ENCODE measurements at regions not wholly inside any gene's neighbourhood (a gene's known extent, or its start where the extent isn't known, plus 50 kb on each side); places are given as distances from the start of the nearest gene placed in this dataset.

- DNase-seq (ENCODE audit: low read depth) = no peak
- no peak overlapping the region for H3K4me3 ChIP-seq (ENCODE audit: low read depth, low read length)
- TF ChIP-seq CTCF (IDR thresholded peaks at IDR 0.05; ENCODE audit: insufficient read depth, low read depth, low read length, missing control alignments) = no peak
Measured at GRCh38 chr10:117927871-117928270, 118.9 kb downstream of the RAB11FIP2 start.

- TF ChIP-seq CTCF (IDR thresholded peaks at IDR 0.05; ENCODE audit: insufficient read depth, low read depth, low read length, missing control alignments) = no peak
- no peak overlapping the region for H3K4me3 ChIP-seq (ENCODE audit: low read depth, low read length)
- DNase-seq (ENCODE audit: low read depth) = no peak
Measured at GRCh38 chr10:117928281-117928680, 118.5 kb downstream of the RAB11FIP2 start.

- DNase-seq (ENCODE audit: low read depth) = no peak
- H3K4me3 ChIP-seq (ENCODE audit: low read depth, low read length) = no peak overlapping the region
- TF ChIP-seq CTCF (IDR thresholded peaks at IDR 0.05; ENCODE audit: insufficient read depth, low read depth, low read length, missing control alignments) = no peak
Measured at GRCh38 chr10:117928741-117929140, 118.0 kb downstream of the RAB11FIP2 start.

GRCh38 chr10:117929327-117930067, 117.2 kb downstream of the RAB11FIP2 start:
- DNase-seq (ENCODE audit: low read depth) = no peak
- TF ChIP-seq CTCF (IDR thresholded peaks at IDR 0.05; ENCODE audit: insufficient read depth, low read depth, low read length, missing control alignments) = no peak
- H3K4me3 ChIP-seq (ENCODE audit: low read depth, low read length) = no peak overlapping the region

GRCh38 chr10:117931078-117931477, 115.7 kb downstream of the RAB11FIP2 start:
- TF ChIP-seq CTCF (IDR thresholded peaks at IDR 0.05; ENCODE audit: insufficient read depth, low read depth, low read length, missing control alignments) = no peak
- H3K4me3 ChIP-seq (ENCODE audit: low read depth, low read length) = no peak overlapping the region
- no peak for DNase-seq (ENCODE audit: low read depth)

GRCh38 chr10:117933036-117933435, 113.7 kb downstream of the RAB11FIP2 start:
- no peak for DNase-seq (ENCODE audit: low read depth)
- no peak overlapping the region for H3K4me3 ChIP-seq (ENCODE audit: low read depth, low read length)
- no peak for TF ChIP-seq CTCF (IDR thresholded peaks at IDR 0.05; ENCODE audit: insufficient read depth, low read depth, low read length, missing control alignments)

- H3K4me3 ChIP-seq (ENCODE audit: low read depth, low read length) = no peak overlapping the region
- TF ChIP-seq CTCF (IDR thresholded peaks at IDR 0.05; ENCODE audit: insufficient read depth, low read depth, low read length, missing control alignments) = no peak
- DNase-seq (ENCODE audit: low read depth) = no peak
Measured at GRCh38 chr10:117934477-117934876, 112.3 kb downstream of the RAB11FIP2 start.

Measured in GM12865 (cell line).